ENCODE measurements at regions not wholly inside any gene's neighbourhood (a gene's known extent, or its start where the extent isn't known, plus 50 kb on each side); places are given as distances from the start of the nearest gene placed in this dataset.

DNA sequence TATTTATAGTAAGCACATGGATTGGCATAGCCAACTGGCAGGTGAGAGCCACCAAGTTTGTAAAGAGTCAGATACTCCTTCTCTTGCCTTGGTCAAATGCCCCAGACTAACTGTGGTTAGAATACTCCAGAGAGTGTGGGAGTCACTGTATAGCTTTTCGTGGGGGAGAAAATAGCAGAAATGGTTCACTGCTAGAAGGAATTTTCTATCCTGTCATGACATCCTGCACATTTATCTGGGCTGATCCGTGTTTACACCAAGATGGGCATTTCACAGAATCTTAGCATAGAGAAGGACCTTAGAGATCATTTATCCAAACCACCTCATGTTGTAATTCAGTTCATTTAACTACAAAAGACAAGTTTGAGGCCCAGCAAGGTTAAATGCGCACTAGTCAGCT lies 460.8 kb downstream of the ENC1 start:
- no peaks in the 10 kb centered on the region for H3K27me3 ChIP-seq
- TF ChIP-seq CTCF (IDR thresholded peaks at IDR 0.05): no peak
- no peak overlapping the region for H3K27ac ChIP-seq
- H3K9me3 ChIP-seq: no peaks in the 10 kb centered on the region
- no peaks in the 10 kb centered on the region for H3K4me1 ChIP-seq (ENCODE audit: control insufficient read depth in 1 of 2, insufficient read depth in 1 of 2, low read depth in 1 of 2, low read length in 1 of 2)
- H3K4me3 ChIP-seq (ENCODE audit: low read depth in 1 of 2, low read length in 1 of 2): no peak overlapping the region
- no peaks in the 10 kb centered on the region for H3K36me3 ChIP-seq

DNA sequence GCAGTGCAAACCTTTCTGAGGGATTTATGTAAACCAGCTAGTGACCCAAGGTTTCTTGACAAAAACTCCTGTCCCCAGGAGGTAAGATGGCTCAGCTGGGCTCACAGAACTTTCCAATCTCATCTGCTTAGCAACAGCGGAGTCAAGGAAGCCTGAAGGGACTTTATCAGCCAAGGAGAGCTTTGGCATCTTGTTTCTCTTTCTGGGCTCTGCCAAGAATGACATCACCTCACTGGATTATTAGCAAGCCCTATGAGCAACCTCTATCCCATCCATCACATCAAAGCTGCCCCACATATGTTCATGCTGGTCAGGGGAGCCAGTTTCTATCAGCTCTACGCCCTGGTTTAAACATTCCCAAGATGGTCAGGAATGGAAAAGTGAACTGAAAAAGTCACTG lies 461.3 kb downstream of the ENC1 start:
- no peaks in the 10 kb centered on the region for H3K27me3 ChIP-seq
- H3K27ac ChIP-seq: no peak overlapping the region
- TF ChIP-seq CTCF (IDR thresholded peaks at IDR 0.05): no peak
- H3K4me1 ChIP-seq (ENCODE audit: control insufficient read depth in 1 of 2, insufficient read depth in 1 of 2, low read depth in 1 of 2, low read length in 1 of 2): no peaks in the 10 kb centered on the region
- H3K4me3 ChIP-seq (ENCODE audit: low read depth in 1 of 2, low read length in 1 of 2): no peak overlapping the region
- H3K36me3 ChIP-seq: no peaks in the 10 kb centered on the region
- no peaks in the 10 kb centered on the region for H3K9me3 ChIP-seq

- Histone ChIP-seq H3K27ac (no peak overlapping the region), H3K9me3 (no peaks in the 10 kb centered on the region), H3K4me1 (ENCODE audit: control insufficient read depth in 1 of 2, insufficient read depth in 1 of 2, low read depth in 1 of 2, low read length in 1 of 2) (no peaks in the 10 kb centered on the region), H3K27me3 (no peaks in the 10 kb centered on the region), H3K4me3 (ENCODE audit: low read depth in 1 of 2, low read length in 1 of 2) (no peak overlapping the region), H3K36me3 (no peaks in the 10 kb centered on the region)
- TF ChIP-seq CTCF (IDR thresholded peaks at IDR 0.05): no peak
Observed at GRCh38 chr5:74177961-74178360, 462.6 kb downstream of the ENC1 start.

GRCh38 chr5:74174366-74174765 lies 466.2 kb downstream of the ENC1 start:
- no peaks in the 10 kb centered on the region for H3K36me3 ChIP-seq
- H3K4me3 ChIP-seq (ENCODE audit: low read depth in 1 of 2, low read length in 1 of 2): no peak overlapping the region

DNA sequence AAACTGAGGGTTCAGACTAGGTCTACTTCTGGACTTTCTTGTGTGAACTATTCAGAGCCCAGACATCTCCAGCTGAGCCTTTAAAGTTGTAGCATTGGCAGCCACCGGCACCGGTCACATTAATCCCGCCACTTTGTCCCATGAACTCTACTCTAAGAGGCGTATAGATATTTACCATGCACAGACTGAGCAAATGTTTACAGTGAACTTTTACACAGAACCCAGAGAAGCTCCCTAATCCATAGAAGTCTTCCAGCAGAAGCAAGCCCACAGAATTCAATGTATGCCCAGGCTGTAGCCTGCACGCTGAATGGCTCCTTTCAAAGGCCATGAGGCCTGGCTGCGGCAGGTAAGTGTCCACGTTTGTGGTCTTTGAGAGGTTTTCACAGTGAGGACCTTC lies 466.9 kb downstream of the ENC1 start:
- Histone ChIP-seq H3K9me3 (no peaks in the 10 kb centered on the region), H3K27me3 (no peaks in the 10 kb centered on the region), H3K36me3 (no peaks in the 10 kb centered on the region), H3K4me1 (ENCODE audit: control insufficient read depth in 1 of 2, insufficient read depth in 1 of 2, low read depth in 1 of 2, low read length in 1 of 2) (no peaks in the 10 kb centered on the region), H3K4me3 (ENCODE audit: low read depth in 1 of 2, low read length in 1 of 2) (no peak overlapping the region), H3K27ac (no peak overlapping the region)
- TF ChIP-seq CTCF (IDR thresholded peaks at IDR 0.05): no peak

More at GRCh38 chr5:74174366-74174765, 466.2 kb downstream of the ENC1 start:
- Histone ChIP-seq H3K27ac (no peak overlapping the region), H3K27me3 (no peaks in the 10 kb centered on the region), H3K9me3 (no peaks in the 10 kb centered on the region), H3K4me1 (ENCODE audit: control insufficient read depth in 1 of 2, insufficient read depth in 1 of 2, low read depth in 1 of 2, low read length in 1 of 2) (no peaks in the 10 kb centered on the region)
- no peak for TF ChIP-seq CTCF (IDR thresholded peaks at IDR 0.05)

DNA sequence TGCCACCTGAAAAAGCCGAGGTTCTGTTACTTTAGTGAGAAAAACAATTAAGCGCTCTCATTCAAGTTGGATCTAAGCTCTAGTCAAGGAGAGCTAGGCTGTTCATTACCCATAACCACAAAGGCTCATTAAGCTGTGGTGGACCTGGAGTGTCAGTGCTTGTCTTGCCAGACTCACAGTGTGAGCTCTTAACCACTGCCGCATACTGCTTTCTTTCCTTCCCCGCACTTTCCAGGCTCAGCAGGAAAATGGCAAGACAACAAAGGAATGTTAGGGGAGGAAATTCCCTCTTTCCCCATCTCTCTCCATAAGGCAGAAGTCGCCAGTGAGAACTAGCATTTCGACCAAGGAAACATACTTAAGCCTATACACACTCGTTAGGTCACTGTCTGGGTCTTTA lies 467.3 kb downstream of the ENC1 start:
- no peak overlapping the region for H3K27ac ChIP-seq
- no peaks in the 10 kb centered on the region for H3K4me1 ChIP-seq (ENCODE audit: control insufficient read depth in 1 of 2, insufficient read depth in 1 of 2, low read depth in 1 of 2, low read length in 1 of 2)
- no peaks in the 10 kb centered on the region for H3K9me3 ChIP-seq
- no peak for TF ChIP-seq CTCF (IDR thresholded peaks at IDR 0.05)
- no peak overlapping the region for H3K4me3 ChIP-seq (ENCODE audit: low read depth in 1 of 2, low read length in 1 of 2)
- no peaks in the 10 kb centered on the region for H3K36me3 ChIP-seq
- no peaks in the 10 kb centered on the region for H3K27me3 ChIP-seq

All from neutrophil (primary cell).